ENCODE measurements at regions not wholly inside any gene's neighbourhood (a gene's known extent, or its start where the extent isn't known, plus 50 kb on each side); places are given as distances from the start of the nearest gene placed in this dataset.

DNA sequence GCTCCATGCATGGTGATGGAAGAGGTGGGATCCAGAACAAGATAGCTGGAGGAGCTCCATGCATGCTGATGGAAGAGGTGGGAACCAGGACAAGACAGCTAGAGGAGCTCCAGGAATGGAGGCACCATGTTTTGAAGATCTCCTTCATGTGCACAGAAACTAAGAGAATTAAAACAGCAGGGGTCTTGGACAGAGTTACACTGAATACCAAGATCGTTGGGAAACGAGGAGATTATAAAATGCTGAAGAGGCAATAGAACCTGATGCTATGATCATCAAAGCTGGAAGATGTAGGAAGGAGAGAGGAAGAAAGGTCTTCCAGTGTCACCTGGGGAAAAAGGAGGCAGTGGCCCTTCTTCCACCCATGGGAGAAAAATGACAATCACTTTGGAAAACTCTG, 193.6 kb upstream of the PFKP start:
- H3K9me3 ChIP-seq: no peaks in the 10 kb centered on the region
- DNase-seq: no peak
- no peaks in the 10 kb centered on the region for H3K36me3 ChIP-seq (ENCODE audit: insufficient read depth in 1 of 2, low read depth in 1 of 2)
- H3K27ac ChIP-seq: no peak overlapping the region
- WGBS, 3 donors: 50 to 63% (median 59%) methylated on average over 2 of the region's 2 CpGs
- intact Hi-C loops (cut with DNase I): no loop called here
- no peaks in the 10 kb centered on the region for H3K4me1 ChIP-seq
- ATAC-seq: no peak
- no peak for TF ChIP-seq CTCF (IDR thresholded peaks at IDR 0.05)
- H3K4me3 ChIP-seq: no peak overlapping the region
- peaks cover 0 to 6% (median 0%) of the 10 kb centered on the region in 3 donors for H3K27me3 ChIP-seq (ENCODE audit: insufficient read depth in 3 of 3, low read length in 2 of 3)

GRCh38 chr10:2871673-2872219, 195.6 kb upstream of the PFKP start:
- intact Hi-C loops (cut with DNase I): no loop called here
- no peaks in the 10 kb centered on the region for H3K36me3 ChIP-seq (ENCODE audit: insufficient read depth in 1 of 2, low read depth in 1 of 2)
- H3K9me3 ChIP-seq: no peaks in the 10 kb centered on the region
- no peaks in the 10 kb centered on the region for H3K4me1 ChIP-seq
- H3K27ac ChIP-seq: no peak overlapping the region
- DNase-seq: no peak
- ATAC-seq: no peak
- no peak overlapping the region for H3K4me3 ChIP-seq
- peaks cover 0 to 6% (median 3%) of the 10 kb centered on the region in 3 donors for H3K27me3 ChIP-seq (ENCODE audit: insufficient read depth in 3 of 3, low read length in 2 of 3)
- TF ChIP-seq CTCF (IDR thresholded peaks at IDR 0.05): no peak
- WGBS, 3 donors: 69 to 79% (median 73%) methylated on average over 2 of the region's 2 CpGs

DNA sequence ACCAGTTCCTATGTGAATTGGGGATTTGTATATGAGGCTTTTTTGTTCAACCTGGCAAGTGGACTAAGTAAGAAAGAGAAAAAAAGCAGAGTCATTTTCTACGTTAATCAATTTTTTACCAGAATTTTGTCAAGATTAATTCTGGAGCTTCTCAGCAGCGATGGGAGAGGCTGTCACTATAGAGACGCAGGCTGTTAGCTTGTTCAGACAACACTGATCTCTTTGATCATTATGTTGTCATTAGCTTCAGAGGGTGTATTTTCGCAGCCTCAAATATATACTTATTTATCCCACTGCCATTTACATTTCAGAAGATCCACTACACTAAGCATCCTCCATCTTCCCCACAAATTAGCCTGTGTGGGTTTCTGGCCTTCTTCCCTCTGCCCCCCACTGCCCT, 196.7 kb upstream of the PFKP start:
- H3K4me1 ChIP-seq: no peaks in the 10 kb centered on the region
- 77 to 84% (median 80%) methylated on average over 4 of the region's 4 CpGs for WGBS, 3 donors
- ATAC-seq: no peak

DNA sequence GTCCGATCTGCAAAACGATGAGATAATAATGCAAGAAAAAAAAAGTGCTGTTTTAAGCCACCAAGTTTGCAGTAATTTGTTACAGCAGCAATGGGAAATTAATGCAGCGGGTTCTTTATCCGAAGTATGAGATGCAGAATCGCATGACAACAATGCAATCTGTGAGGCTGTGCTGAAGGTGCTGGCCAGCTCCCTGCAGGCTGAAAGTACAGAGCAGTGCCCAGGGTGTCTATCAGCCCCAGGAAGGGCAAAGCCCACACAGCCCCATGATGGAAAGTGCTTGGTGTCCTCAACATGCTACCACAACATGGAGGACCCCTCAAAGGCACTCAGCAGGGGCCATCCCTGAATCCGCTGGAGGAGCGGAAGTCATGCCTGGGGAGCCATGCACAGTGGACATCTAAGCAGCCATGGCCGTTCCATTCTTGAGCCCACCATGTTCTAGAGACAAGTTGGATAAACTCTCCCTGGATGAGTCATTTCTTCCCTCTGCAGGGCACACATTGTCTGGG, 199.5 kb upstream of the PFKP start:
- 82 to 84% (median 83%) methylated on average over 8 of the region's 8 CpGs for WGBS, 3 donors
- TF ChIP-seq CTCF (IDR thresholded peaks at IDR 0.05): no peak
- Histone ChIP-seq H3K27ac (no peak overlapping the region), H3K36me3 (ENCODE audit: insufficient read depth in 1 of 2, low read depth in 1 of 2) (no peaks in the 10 kb centered on the region), H3K27me3 (ENCODE audit: insufficient read depth in 3 of 3, low read length in 2 of 3) (peaks cover 0 to 5% (median 0%) of the 10 kb centered on the region in 3 donors), H3K9me3 (no peaks in the 10 kb centered on the region), H3K4me1 (no peaks in the 10 kb centered on the region), H3K4me3 (no peak overlapping the region)
- ATAC-seq: no peak
- intact Hi-C loops (cut with DNase I): no loop called here
- no peak for DNase-seq

More for the DNA sequence above, 196.7 kb upstream of the PFKP start:
- H3K27ac ChIP-seq: no peak overlapping the region
- intact Hi-C loops (cut with DNase I): no loop called here
- DNase-seq: no peak
- TF ChIP-seq CTCF (IDR thresholded peaks at IDR 0.05): no peak
- H3K36me3 ChIP-seq (ENCODE audit: insufficient read depth in 1 of 2, low read depth in 1 of 2): no peaks in the 10 kb centered on the region
- no peaks in the 10 kb centered on the region for H3K9me3 ChIP-seq
- peaks cover 0 to 3% (median under 1%) of the 10 kb centered on the region in 3 donors for H3K27me3 ChIP-seq (ENCODE audit: insufficient read depth in 3 of 3, low read length in 2 of 3)
- no peak overlapping the region for H3K4me3 ChIP-seq

GRCh38 chr10:2866569-2866968, 200.8 kb upstream of the PFKP start:
- Histone ChIP-seq H3K27me3 (ENCODE audit: insufficient read depth in 3 of 3, low read length in 2 of 3) (peaks cover 0 to 5% (median 0%) of the 10 kb centered on the region in 3 donors), H3K4me3 (no peak overlapping the region), H3K36me3 (ENCODE audit: insufficient read depth in 1 of 2, low read depth in 1 of 2) (no peaks in the 10 kb centered on the region), H3K27ac (no peak overlapping the region), H3K9me3 (no peaks in the 10 kb centered on the region), H3K4me1 (no peaks in the 10 kb centered on the region)
- no peak for DNase-seq
- intact Hi-C loops (cut with DNase I): no loop called here
- no peak for TF ChIP-seq CTCF (IDR thresholded peaks at IDR 0.05)
- ATAC-seq: no peak
- 48 to 58% (median 49%) methylated on average over 5 of the region's 5 CpGs for WGBS, 3 donors
